VCaP (cell line): ENCODE measurements at regions not wholly inside any gene's neighbourhood (a gene's known extent, or its start where the extent isn't known, plus 50 kb on each side); places are given as distances from the start of the nearest gene placed in this dataset.

Source experiments
- H3K27ac ChIP-seq: fragments of 450-650 bp; 2 replicates; pipeline ENCODE4 v1.5.1; 2017
- CTCF ChIP-seq: fragments of 450-650 bp; conservative IDR thresholded peaks from 2 replicates; pipeline ENCODE4 v1.5.1; 2017; ENCODE audit warnings: mild to moderate bottlenecking, moderate library complexity

GRCh38 chr7:34207810-34208209 is 302.5 kb downstream of the BMPER start:
- no peak for TF ChIP-seq CTCF
- no peak overlapping the region for H3K27ac ChIP-seq

- no peak for TF ChIP-seq CTCF
- no peak overlapping the region for H3K27ac ChIP-seq
Observed at GRCh38 chr7:34208878-34209621, 303.7 kb downstream of the BMPER start.

- TF ChIP-seq CTCF: no peak
- no peak overlapping the region for H3K27ac ChIP-seq
Observed at GRCh38 chr7:34211018-34211417, 305.7 kb downstream of the BMPER start.

- H3K27ac ChIP-seq: no peak overlapping the region
- no peak for TF ChIP-seq CTCF
Observed at GRCh38 chr7:34217972-34218371, 312.6 kb downstream of the BMPER start.

GRCh38 chr7:34219153-34219718 is 313.9 kb downstream of the BMPER start:
- no peak overlapping the region for H3K27ac ChIP-seq
- no peak for TF ChIP-seq CTCF

GRCh38 chr7:34220506-34221185 is 315.3 kb downstream of the BMPER start:
- TF ChIP-seq CTCF: no peak

GRCh38 chr7:34222316-34222715 is 317.0 kb downstream of the BMPER start:
- no peak for TF ChIP-seq CTCF
- no peak overlapping the region for H3K27ac ChIP-seq

More at GRCh38 chr7:34220506-34221185, 315.3 kb downstream of the BMPER start:
- no peak overlapping the region for H3K27ac ChIP-seq
